Heart left ventricle (tissue), 16 donors: ENCODE measurements at regions not wholly inside any gene's neighbourhood (a gene's known extent, or its start where the extent isn't known, plus 50 kb on each side); places are given as distances from the start of the nearest gene placed in this dataset.

Experiments used
- ATAC-seq, 4 donors: fragments of 200-7000 bp; cut with Tn5 transposase; one replicate each; pipeline ENCODE4 v1.9.1; 2020 to 2022; ENCODE audit warnings: moderate library complexity in 4 of 4, mild to moderate bottlenecking in 3 of 4, moderate number of reproducible peaks in 1 of 4
- DNase-seq, 5 donors: peaks; one replicate each; pipeline ENCODE4 v3.0.0-alpha.2; 2020
- H3K27ac ChIP-seq, 12 donors: fragments of 200-600 bp; sonication (generic) in 4 of 12; one replicate each; pipeline versions ENCODE4 v1.5.0 to v1.8.0; 2016 to 2022; ENCODE audit warnings: mild to moderate bottlenecking in 2 of 12
- H3K27me3 ChIP-seq, 9 donors: fragments of 200-600 bp; sonication (generic) in 2 of 9; one replicate each; pipeline versions ENCODE4 v1.5.1 to v1.8.0; 2016 to 2022; ENCODE audit warnings: mild to moderate bottlenecking in 3 of 9
- H3K36me3 ChIP-seq, 9 donors: fragments of 200-600 bp; sonication (generic) in 2 of 9; one replicate each; pipeline versions ENCODE4 v1.5.0 to v1.8.0; 2018 to 2022; ENCODE audit warnings: mild to moderate bottlenecking in 2 of 9
- H3K4me1 ChIP-seq, 12 donors: fragments of 200-600 bp; sonication (generic) in 4 of 12; one replicate each; pipeline versions ENCODE4 v1.5.0 to v1.8.0; 2016 to 2022; ENCODE audit warnings: mild to moderate bottlenecking in 3 of 12
- H3K4me3 ChIP-seq, 12 donors: fragments of 200-600 bp; sonication (generic) in 4 of 12; one replicate each; pipeline versions ENCODE4 v1.5.0 to v1.8.0; 2017 to 2022; ENCODE audit warnings: mild to moderate bottlenecking in 9 of 12, moderate library complexity in 4 of 12
- H3K9me3 ChIP-seq, 12 donors: fragments of 200-600 bp; sonication (generic) in 4 of 12; one replicate each; pipeline versions ENCODE4 v1.5.0 to v1.8.0; 2016 to 2022; ENCODE audit warnings: mild to moderate bottlenecking in 1 of 12
- POLR2A ChIP-seq, 2 donors: fragments of 450-650 bp; IDR thresholded peaks; one replicate each; pipeline ENCODE4 v1.6.1; 2017; ENCODE audit warnings: antibody characterized with exemption in 2 of 2, mild to moderate bottlenecking in 2 of 2, moderate library complexity in 2 of 2
- WGBS, 4 donors: extraction: QIAGEN DNeasy Blood & Tissue Kit in 2 of 4; methylation state at CpG; one replicate each; pipeline versions ENCODE4 v1.1.5 to v1.1.7; 2013 to 2018; 5-methylcytosine and 5-hydroxymethylcytosine counted together
- intact Hi-C, 10 donors: fragments of 100-400 bp; cut with DNase I; formaldehyde crosslinking; loops; one replicate each; pipeline versions ENCODE4 v1.11.1 to v1.14.2; 2022
- TF ChIP-seq, protein P1 (sequence below), 12 donors: fragments of 200-600 bp; sonication (generic) in 4 of 12; IDR thresholded peaks; one replicate each; pipeline versions ENCODE4 v1.5.0 to v1.8.0; 2018 to 2022; ENCODE audit warnings: antibody characterized with exemption in 12 of 12, mild to moderate bottlenecking in 5 of 12
- donor health status: ischemic (EF 13 %, LVEDD 7.1; RV severe dilation, severe dysfunction).
- donor health status: healthy with polysubstance abuse.
- donor health status: DM: no; HTN: yes; CAD: no.
- donor health status: DM: no; HTN: no; CAD: no.
- donor health status: ischemic (EF 25% LVEDD 6.9; RV normal size, moderate dysfunction).
- donor health status: ischemic (EF 25% LVEDD 5.7; RV mildly dilated, moderate dysfunction).
- donor health status: healthy.
- donor health status: DM: yes; HTN: yes; CAD: no.
- donor health status: ischemic (EF 35%, LVEDD 5.7; RV mildly dilated, moderate dysfunction).
- donor health status: nonischemic (EF 11% LVEDD 7.7; RV severe dilation, severe dysfunction).
- donor health status: DM: yes; HTN: yes; CAD: no.
- donor health status: PGD.
- donor health status: ischemic (EF 29% LVEDD 5.4; RV normal size, mild dysfunction).
- donor health status: nonischemic (EF 23%, LVEDD 6.1; RV moderate dilation, normal function).

- DNase-seq, result no peak
- H3K27me3 ChIP-seq, result no peaks in the 10 kb centered on the region
- no peak for ATAC-seq
- 55 to 75% (median 68%) methylated on average over 2 of the region's 2 CpGs for WGBS, 4 donors
- peaks cover 0 to 21% (median 8%) of the 10 kb centered on the region in 12 donors for H3K9me3 ChIP-seq
- no peak overlapping the region for H3K27ac ChIP-seq
- intact Hi-C loops, result no loop called here
- no peaks in the 10 kb centered on the region for H3K36me3 ChIP-seq
- TF ChIP-seq, protein P1, sequence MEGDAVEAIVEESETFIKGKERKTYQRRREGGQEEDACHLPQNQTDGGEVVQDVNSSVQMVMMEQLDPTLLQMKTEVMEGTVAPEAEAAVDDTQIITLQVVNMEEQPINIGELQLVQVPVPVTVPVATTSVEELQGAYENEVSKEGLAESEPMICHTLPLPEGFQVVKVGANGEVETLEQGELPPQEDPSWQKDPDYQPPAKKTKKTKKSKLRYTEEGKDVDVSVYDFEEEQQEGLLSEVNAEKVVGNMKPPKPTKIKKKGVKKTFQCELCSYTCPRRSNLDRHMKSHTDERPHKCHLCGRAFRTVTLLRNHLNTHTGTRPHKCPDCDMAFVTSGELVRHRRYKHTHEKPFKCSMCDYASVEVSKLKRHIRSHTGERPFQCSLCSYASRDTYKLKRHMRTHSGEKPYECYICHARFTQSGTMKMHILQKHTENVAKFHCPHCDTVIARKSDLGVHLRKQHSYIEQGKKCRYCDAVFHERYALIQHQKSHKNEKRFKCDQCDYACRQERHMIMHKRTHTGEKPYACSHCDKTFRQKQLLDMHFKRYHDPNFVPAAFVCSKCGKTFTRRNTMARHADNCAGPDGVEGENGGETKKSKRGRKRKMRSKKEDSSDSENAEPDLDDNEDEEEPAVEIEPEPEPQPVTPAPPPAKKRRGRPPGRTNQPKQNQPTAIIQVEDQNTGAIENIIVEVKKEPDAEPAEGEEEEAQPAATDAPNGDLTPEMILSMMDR (IDR thresholded peaks at IDR 0.05), result no peak
- no peak for TF ChIP-seq POLR2A (IDR thresholded peaks at IDR 0.05)
- H3K4me1 ChIP-seq, result peaks cover 0 to 13% (median 0%) of the 10 kb centered on the region in 12 donors
- H3K4me3 ChIP-seq, result no peak overlapping the region
Measured at GRCh38 chr17:15117239-15117638, 147.9 kb downstream of the PMP22 start.

GRCh38 chr17:15112846-15113617, 152.1 kb downstream of the PMP22 start:
- peaks cover 0 to 21% (median 8%) of the 10 kb centered on the region in 12 donors for H3K9me3 ChIP-seq
- TF ChIP-seq POLR2A (IDR thresholded peaks at IDR 0.05), result no peak
- peaks cover 0 to 15% (median 3%) of the 10 kb centered on the region in 12 donors for H3K4me1 ChIP-seq
- 55 to 64% (median 56%) methylated on average over 13 of the region's 13 CpGs for WGBS, 4 donors
- no peaks in the 10 kb centered on the region for H3K36me3 ChIP-seq
- H3K27me3 ChIP-seq, result no peaks in the 10 kb centered on the region
- intact Hi-C loops, result no loop called here
- H3K27ac ChIP-seq, result peak overlapping the region in 8 of 12 donors; percentile 11 to 69 (median 34)
- H3K4me3 ChIP-seq, result no peak overlapping the region
- DNase-seq (no peak), ATAC-seq (peak; percentile 68 to 75 (median 74))

GRCh38 chr17:15109608-15110007, 155.5 kb downstream of the PMP22 start:
- peak in 2 of 4 donors; percentile 30 to 33 for ATAC-seq
- intact Hi-C loops, result no loop called here
- WGBS, 4 donors, result 51 to 86% (median 67%) methylated on average over 3 of the region's 3 CpGs
- H3K36me3 ChIP-seq, result no peaks in the 10 kb centered on the region
- no peaks in the 10 kb centered on the region for H3K27me3 ChIP-seq
- TF ChIP-seq POLR2A (IDR thresholded peaks at IDR 0.05), result no peak
- TF ChIP-seq, protein P1 (IDR thresholded peaks at IDR 0.05), result no peak
- H3K9me3 ChIP-seq, result no peaks in the 10 kb centered on the region
- no peak overlapping the region for H3K27ac ChIP-seq
- no peak overlapping the region for H3K4me3 ChIP-seq
- peaks cover 0 to 22% (median 3%) of the 10 kb centered on the region in 12 donors for H3K4me1 ChIP-seq
- no peak for DNase-seq

- intact Hi-C loops, result no loop called here
- H3K4me3 ChIP-seq, result no peak overlapping the region
- DNase-seq (no peak), ATAC-seq (no peak)
- H3K27ac ChIP-seq, result peak overlapping the region in 1 of 12 donors; percentile 7
- H3K27me3 ChIP-seq, result no peaks in the 10 kb centered on the region
- peaks cover 0 to 20% (median 4%) of the 10 kb centered on the region in 12 donors for H3K4me1 ChIP-seq
- TF ChIP-seq POLR2A (IDR thresholded peaks at IDR 0.05), result no peak
- H3K9me3 ChIP-seq, result no peaks in the 10 kb centered on the region
- 40 to 57% (median 46%) methylated on average over 3 of the region's 3 CpGs for WGBS, 4 donors
- no peaks in the 10 kb centered on the region for H3K36me3 ChIP-seq
Measured at GRCh38 chr17:15108992-15109391, 156.1 kb downstream of the PMP22 start.

DNA sequence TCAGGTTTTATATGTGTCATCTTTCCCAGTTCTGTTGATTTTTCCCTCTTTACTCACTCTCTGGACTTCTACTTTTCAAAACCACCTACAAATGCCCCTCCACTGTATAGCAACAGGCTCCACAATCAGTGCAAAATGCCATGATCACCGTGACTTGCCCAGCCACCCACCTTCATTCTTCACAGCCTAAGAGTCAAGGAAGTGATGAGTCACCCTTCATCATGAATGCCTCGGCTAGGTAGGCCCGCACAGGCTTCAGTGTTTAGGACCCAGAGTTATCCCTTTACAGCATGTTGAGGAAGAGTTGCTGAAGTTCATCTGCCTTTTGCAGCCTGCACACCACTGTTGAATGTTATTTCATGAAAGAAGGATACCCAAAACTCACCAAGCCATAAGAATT, 158.6 kb downstream of the PMP22 start:
- ATAC-seq, result peak in 1 of 4 donors; percentile 21
- peak overlapping the region in 2 of 12 donors; percentile 2 to 24 for H3K27ac ChIP-seq

More for the DNA sequence above, 158.6 kb downstream of the PMP22 start:
- no peak for TF ChIP-seq POLR2A (IDR thresholded peaks at IDR 0.05)
- TF ChIP-seq, protein P1 (IDR thresholded peaks at IDR 0.05), result no peak
- H3K36me3 ChIP-seq, result no peaks in the 10 kb centered on the region
- no peak overlapping the region for H3K4me3 ChIP-seq
- WGBS, 4 donors, result 55 to 71% (median 61%) methylated on average over 3 of the region's 3 CpGs
- H3K27me3 ChIP-seq, result no peaks in the 10 kb centered on the region
- peaks cover 0 to 14% (median 0%) of the 10 kb centered on the region in 12 donors for H3K4me1 ChIP-seq
- no peaks in the 10 kb centered on the region for H3K9me3 ChIP-seq
- intact Hi-C loops, result no loop called here
- no peak for DNase-seq
